Posterior cingulate gyrus (tissue), 11 donors: ENCODE measurements at regions not wholly inside any gene's neighbourhood (a gene's known extent, or its start where the extent isn't known, plus 50 kb on each side); places are given as distances from the start of the nearest gene placed in this dataset.
"Not testable (repeated sequence)": the region's sequence is repeated elsewhere in the genome, so short reads cannot be mapped to it uniquely, and the experiment has no call there.

Source experiments
- DNase-seq, 10 donors: peaks; one replicate each; pipeline versions ENCODE4 v3.0.0 to v3.0.0-alpha.2; 2020 to 2021; ENCODE audit warnings: mixed read lengths in 3 of 10
- intact Hi-C: fragments of 100-400 bp; cut with DNase I; formaldehyde crosslinking; loops from one replicate; pipeline ENCODE4 v1.15.1; 2023

DNA sequence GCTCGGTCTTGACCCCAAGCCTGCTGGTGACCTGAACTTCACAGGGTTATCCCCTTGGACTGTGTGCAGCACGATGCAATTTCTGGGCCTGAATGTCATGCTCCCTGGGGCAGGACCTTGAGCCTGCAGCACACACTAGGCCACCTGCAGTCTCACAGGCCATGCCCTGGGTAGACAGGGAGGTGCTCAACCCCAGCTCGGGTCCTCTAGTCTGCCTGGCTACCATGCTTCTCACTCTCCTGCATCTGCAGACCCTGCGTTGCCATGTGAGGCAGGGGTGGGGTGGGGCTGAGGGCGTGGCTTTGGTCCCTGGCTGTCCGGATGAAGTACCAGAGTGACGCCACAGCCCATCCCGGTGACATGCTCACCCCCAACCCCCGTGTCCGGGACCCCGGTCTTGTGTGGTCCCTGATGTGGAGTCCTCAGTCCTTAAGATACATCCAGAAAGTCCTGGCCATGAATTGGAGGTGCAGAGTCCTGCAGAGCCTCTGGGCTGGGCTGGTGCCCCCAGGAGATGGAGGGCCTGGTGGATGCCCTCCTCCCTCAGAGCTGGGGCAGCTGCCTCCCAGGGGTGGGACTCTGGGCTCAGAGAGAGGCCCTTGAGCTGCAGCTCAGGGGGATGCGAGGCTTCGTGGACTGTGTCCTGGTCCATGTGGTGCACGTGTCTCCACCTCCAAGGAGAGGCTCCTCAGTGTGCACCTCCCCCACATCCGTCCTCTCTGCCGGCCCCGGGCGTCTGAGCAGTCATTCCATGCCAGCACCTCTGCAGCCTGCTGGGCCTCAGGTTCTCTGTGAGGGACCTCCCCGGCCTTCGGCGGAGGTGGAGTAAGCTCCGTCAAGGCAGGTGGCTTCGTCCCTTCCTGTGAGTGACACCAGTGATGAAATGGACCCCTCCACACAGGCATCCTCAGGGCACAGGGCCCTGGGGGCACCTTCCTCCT is 402.1 kb downstream of the TMEM121 start:
- intact Hi-C loops = not testable (repeated sequence)
- peak in 3 of 10 donors; percentile 7 to 81 (median 70) for DNase-seq

DNA sequence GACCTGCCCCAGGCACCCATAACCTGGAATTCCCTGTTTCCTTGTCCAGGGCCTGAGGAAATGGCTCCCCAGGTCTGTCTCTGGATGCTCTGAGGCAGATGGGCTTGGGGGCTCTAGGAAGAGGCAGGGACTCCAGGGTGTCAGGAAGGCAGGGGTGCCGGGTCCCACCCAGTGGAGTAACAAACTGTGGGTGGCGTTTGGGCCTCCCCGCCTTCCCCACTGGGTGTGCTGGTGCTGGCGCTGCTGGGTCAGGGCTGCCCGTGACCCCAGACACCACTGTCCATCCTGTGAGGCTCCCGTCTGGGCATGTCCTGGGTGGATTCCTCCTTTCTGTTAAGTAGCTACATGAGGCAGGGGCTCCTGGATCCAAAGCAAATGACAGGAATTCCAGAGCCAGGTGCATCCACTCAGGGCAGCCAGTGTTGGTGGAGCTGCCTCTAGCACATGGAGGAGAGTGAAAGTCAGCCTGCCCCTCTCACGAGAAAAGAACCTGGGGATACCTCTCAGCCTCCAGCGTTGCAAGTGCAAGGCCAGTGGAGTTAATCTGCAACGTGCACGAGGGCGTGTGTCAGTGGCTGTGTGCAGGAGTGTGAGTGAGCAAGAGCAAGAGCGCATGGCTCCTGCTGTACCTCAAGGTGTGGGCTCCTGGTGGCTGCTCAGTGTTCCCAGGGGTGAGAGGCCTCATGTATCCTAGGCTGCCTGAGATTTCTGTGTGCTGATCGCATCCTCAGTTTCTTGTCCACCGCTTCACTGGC is 403.1 kb downstream of the TMEM121 start:
- intact Hi-C loops = no loop called here
- DNase-seq = peak in 2 of 10 donors; percentile 3 to 82

DNA sequence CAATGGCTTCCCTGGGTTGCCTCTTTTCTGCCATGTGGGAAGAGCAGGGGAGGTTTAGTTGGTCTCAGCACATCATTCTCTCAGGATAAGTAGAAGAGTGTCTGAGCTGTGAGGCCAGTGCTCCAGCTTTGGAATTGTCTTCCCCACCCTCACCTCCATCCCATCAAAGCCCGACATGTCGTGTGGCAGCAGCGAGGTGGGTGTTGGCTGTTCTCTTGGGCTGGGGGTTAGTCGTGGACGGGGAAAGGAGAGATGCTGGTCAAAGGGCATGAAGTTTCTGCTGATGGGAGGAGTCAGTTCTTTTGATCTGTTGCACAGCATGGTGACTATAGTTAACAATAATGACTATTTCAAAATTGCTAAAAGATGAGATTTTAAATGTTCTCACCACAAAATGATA is 404.2 kb downstream of the TMEM121 start:
- DNase-seq = no peak
- intact Hi-C loops = no loop called here

DNA sequence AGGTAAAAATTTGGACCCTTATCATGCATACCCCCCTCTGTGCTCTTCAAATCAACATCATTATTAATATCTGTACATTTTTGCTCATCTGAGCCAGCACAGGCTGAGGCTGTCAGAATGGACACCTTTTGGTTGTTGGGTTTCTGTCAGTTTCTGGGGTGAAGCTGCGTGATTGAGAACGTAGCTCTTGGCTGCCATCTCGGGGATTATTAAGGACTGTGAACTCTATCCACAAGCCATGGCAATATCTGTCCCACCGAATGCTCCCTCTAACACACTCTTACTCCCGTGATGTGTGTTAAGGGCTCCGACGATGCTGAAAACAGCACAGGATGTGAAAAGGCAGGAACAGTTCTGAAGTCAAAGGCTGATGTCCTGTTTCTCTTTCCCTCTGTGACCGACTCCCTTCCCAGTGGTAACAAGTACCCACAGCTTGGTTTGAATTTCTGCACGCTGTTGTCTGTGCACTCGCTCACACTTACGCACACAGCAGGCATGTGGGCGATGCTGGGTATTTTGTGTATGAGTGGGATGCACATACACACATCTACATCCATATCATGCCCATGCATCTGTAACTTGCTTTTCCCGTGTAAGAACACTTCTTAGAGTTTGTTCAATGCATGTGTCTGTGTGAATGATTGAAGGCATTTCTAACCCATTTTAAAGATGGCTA is 405.6 kb downstream of the TMEM121 start:
- no peak for DNase-seq
- intact Hi-C loops = no loop called here

DNA sequence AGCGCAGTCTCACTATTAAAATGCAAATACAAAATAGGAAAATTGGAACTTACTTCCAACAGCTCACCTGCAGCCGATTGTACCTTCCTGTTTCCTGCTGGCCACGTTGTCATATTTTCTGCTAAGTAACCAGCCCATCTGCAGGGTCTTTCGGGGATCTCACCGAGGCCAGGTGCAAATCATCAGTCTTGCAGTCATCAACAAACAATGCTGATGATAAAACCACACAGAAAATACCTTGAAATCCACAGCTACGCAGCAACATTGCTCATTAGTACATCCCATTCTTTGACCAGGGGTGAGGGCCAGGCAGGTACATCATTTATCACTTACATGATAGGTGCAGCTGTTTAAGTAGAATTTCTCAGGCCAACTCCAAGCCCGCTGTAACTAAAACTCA is 406.9 kb downstream of the TMEM121 start:
- intact Hi-C loops = no loop called here
- no peak for DNase-seq

DNA sequence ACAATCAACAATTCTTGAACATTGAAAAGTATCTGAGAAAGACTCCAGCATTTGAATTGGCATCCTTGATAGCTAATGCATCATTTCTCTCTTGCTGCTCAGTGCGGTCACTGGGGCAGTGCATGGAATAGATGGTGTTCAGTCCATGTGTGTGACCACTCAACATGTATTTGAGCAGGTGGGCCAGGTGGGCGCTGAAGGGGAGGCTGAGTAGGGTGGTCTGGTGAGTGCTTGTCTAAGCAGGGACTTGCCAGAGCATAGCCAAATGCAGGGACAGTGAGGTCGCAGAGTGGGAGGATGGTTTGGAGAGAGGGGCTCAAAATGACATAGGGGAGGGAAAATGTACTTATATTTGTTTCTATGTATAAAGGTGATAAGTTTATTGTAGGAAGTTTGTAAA is 409.0 kb downstream of the TMEM121 start:
- intact Hi-C loops = no loop called here

DNA sequence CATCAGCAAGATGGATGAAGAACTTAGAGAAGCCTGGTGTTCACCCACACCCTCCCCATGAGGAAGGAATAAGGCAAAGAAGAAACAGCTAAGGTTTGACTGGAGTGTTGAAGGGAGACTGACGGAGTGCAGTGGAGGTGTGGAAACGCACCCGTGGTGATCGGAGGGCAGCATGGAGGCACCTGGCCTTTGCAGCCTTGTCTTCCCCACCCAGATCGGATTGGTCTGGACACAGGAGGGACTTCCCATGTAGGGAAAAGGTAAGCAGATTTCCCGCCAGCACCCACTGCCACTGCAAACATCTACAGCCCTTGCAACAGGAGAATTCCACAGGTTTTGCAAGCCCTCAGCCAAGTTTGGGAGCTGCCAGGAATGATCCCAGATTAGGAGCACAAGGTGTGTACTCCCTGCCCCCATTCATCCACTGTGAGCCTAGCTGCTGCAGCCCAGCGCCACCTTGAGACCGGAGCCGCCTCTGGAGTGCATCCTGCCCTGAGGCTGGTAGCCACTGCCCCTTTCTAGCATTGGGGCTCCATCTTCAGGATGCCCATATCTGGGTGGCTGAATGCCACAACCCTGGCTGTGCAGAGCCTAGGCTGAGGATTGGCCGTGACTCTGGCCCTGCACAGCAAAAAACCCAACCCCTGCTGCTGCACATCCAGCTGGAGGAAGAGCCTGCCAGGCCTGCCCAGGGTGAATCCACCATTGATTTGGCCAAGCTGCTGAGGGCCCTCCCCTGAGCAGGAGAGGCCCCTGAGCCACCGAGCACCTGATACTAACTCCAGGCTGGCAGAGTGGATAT is 411.1 kb downstream of the TMEM121 start:
- no peak for DNase-seq
- intact Hi-C loops = no loop called here

More for the DNA sequence above, 409.0 kb downstream of the TMEM121 start:
- DNase-seq = no peak

DNA sequence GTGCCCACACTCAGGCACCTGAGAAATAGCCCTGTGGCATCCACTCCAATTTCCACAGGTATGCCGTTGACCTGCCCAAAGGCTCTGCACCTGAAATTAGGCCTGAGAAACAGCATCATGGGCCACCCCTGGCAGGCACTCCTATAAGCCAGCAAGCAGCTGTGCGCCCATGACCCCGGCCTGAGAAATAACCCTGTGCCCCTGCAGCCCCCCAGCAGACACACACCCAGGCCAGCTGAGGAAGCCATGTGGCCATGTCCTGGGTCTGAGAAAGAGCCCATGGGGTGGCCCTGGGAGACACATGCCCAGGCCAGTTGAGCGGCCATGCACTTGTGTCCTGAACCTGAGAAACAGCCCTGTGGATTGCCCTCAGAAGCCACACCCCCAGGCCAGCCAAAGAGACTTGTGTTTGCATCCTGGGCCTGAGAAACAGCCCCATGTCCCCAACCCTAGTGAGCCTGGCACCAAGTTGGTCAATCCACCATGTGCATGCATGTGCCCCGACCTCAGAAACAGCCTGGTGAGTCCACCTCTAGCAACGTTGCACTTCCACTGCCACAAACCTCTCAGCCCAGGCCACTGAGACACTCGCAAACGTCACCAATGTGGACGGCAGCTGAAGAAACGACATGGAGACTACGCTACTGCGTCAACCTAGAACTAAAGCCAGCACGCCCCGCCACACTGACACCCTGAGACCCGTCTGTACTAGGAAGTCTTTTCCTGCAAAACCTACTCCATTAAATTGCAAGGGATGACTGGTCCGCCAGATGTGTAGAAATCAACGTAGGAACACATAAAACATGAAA is 411.9 kb downstream of the TMEM121 start:
- DNase-seq = peak in 1 of 10 donors; percentile 77
- intact Hi-C loops = no loop called here

DNA sequence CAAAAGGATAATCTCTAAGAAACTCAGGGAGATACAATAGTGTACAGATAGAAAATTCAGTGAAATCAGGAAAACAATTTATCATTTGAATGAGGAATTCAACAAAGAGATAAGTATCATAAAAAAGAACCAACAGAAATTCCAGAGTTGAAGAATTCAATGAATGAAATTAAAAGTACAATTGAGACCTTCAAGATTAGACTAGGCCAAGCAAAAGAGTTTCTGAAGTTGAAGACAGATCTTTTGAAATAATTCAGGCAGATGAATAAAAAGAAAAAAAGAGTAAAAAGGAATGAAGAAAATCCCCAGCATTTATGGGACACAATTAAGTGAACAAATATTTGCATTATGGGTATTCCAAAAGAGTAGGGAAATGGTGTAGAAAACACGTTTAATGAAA is 412.6 kb downstream of the TMEM121 start:
- DNase-seq = no peak
- intact Hi-C loops = no loop called here

DNA sequence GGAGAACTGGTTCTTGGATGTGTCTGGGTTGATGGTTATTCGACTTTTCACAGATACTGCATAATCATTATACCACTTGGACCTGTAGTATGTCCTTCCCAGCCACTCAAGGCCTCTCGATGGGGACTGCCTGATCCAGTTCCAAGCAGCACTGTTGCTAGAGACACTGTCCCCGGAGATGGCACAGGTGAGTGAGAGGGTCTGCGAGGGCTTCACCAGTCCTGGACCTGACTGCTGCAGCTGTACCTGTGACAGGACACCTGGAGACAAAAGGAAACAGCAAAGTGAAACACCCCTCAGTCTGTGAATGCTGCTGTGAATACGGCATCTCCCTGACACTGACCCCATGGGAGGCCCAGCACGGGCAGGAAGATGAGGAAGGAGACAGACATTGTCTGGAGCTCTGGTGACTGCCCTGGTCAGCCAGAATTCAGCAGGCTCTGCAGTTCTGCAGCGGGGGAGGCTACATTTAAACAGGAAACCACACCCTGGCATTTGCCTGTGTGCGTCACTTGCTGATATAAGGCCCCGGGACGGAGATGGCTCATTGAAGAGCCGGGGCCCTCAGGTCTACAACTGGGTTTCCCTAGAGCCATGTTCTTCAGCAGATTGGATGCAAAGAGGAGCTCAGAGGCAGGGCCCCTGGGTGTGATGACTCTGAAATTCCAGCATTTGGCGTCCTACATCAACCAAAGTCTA is 413.6 kb downstream of the TMEM121 start:
- intact Hi-C loops = no loop called here
- DNase-seq = no peak

DNA sequence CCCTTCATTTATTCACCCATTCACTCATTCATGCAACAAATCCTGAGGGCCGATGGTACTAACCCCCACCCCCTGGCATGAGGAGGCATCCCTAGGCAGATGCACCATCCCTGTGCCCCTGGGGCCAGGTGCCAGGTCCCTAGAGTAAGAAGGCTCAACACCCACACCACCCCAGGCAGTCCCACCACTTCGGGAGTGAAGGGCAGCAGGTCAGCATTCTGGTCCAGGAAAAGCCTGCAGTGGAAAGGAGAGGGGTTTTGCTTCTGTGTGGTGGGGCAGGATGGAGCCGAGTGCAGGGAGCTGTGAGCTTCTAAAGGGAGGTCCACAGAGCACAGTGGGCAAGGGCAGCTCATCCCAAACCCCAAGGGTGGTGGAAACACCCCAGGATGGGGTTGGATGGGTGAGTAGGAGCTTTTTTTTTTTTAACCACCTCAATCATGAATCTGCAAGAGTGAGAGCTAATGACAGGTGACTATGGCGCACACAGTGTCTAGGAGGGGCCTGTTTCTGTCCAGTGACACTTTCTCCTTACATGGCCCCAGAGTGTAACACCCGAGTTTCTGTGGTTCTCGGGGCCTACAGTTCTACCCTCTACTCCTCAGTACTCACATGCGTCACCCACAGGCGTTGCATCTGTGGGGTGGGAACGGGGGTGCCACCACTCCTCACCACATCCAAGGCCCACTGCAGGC is 414.3 kb downstream of the TMEM121 start:
- intact Hi-C loops = no loop called here
- DNase-seq = no peak

DNA sequence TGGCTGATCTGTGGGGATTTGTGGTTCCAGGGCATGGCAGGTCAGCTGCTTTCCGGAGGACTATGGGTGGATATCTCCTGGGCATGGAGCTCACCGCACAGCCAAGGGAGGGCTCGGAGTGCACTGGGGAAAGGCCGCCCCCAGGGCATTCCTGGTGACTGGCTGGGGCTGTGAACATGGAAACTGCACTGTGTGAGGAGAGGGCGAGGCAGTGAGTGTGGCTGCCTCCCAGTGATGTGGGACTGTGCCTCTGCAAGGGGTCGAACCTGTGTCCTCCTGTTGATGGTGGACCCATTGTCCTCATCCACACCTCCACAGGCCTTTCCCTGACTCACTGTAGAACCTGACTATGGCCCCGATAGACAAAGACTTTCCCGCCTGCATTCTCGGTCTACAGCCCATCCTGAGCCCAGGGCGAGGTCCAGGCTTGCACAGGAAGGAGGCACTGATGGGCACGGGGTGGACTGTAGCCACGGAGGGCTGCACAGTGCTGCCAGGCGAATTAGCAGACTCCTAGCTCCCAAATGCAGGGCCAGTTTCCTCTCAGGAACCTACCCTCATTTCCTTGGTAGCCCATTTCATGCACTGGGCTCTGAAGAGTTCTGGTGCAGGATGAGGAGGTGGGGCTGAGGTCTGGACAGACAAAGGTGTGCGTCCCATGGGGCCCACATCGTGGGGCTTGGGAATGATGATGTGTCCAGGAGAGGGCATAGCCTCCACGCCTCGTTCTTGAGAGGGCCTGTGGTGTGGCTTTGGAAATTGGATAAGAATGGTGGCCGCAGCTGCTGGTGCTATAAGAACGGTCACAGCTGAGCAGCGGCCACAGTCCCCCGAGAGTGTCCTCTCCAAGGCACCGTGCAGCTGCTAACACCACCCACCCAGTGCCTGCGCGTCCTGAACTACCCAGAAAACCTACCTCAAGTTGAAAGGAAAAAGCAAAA is 415.1 kb downstream of the TMEM121 start:
- no peak for DNase-seq
- intact Hi-C loops = no loop called here

DNA sequence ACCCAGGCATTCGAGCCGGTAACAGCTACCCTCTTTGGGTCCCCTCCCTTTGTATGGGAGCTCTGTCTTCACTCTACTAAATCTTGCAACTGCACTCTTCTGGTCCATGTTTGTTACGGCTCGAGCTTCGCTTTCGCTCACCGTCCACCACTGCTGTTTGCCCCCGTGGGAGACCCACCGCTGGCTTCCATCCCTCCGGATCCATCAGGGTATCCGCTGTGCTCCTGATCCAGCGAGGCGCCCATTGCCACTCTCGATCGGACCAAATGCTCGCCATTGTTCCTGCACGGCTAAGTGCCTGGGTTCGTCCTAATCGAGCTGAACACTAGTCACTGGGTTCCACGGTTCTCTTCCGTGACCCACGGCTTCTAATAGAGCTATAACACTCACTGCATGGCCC is 416.3 kb downstream of the TMEM121 start:
- DNase-seq = peak in 1 of 10 donors; percentile 78
- intact Hi-C loops = not testable (repeated sequence)

DNA sequence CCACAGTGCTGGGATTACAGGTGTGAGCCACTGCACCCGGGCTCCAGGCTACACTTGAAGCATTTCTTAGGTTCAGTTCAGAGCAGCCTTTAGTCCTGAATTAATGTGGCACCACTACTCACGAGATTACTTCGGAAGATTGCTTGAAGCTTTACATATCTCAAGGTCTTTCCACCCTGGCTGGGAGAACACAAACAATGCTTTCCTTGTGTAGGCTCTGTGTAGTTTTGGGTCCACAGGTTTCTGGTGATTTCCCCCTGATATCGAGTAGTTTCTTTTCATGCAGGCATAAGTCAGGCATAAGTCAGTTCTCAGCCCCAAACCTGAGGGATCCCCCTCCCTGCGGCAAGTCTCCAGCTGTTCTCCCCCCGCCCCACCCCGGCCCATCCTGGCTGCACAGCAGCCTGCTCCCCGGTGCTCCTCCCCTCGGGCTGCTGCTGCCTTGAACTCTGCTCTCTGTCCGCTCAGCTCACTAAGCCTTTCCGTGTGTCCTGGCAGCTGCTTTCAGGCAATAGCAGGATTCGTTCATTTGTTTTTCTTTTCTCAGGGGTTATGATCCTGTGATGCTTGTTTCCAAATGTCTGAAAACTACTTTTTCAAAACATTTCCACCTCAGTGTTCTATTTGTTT is 417.7 kb downstream of the TMEM121 start:
- intact Hi-C loops = no loop called here
- no peak for DNase-seq

DNA sequence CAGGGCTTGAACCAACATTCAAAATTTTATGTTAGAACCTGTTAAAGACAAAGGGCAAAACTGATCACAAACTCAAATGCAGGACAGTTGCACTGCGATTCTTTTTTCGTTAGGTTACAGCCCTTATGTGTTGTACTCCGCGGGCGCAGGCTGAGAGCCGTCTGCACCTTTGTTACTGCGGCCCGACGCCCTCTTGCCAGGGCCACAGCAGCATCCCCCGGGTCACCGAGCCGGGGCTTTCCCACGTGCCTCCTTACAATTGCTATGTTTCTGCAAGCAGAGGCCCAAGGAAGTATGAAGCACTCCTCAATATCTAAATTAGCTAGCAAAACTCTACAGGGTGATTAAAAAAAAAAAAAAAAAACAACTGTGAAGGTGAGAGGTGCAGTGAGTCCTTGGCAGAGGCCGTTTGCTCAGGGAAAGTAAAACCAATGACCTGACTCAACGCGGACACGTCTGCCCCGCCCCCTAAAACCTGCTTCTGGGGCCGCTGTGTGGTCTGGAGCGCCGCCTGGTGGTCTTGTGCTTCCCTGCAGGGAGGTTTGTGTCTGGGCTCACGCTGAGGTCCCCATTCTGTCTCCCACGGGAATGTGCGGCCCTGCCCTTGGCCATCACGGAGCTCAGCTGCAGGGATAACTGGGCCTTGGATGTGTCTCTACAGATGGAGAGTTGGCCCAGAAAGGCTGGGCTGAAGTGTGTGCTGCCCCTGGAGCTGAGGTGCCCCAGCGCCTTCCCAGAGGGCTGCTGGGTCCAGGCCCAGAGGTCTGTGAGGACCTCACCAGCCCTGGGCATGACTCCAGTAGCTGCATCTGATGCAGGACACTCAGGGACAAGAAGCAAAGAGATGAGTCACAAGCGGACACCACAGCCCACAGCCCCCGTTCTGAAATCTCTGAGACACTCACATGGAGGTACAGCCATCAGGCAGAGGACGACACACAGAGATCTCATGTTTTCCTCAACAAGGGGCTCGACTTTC is 418.5 kb downstream of the TMEM121 start:
- intact Hi-C loops = no loop called here
- DNase-seq = peak in 3 of 10 donors; percentile 21 to 84 (median 25)
